ACC112 (cell line): ENCODE measurements at regions not wholly inside any gene's neighbourhood (a gene's known extent, or its start where the extent isn't known, plus 50 kb on each side); places are given as distances from the start of the nearest gene placed in this dataset.

ENCODE experiments used
- H2AFZ ChIP-seq: fragments of 200-600 bp; sonication (generic); one replicate; pipeline ENCODE4 v1.6.0; 2017; ENCODE audit warnings: antibody characterized with exemption, low read length; ENCODE audit not compliant: unreplicated experiment
- H3K27ac ChIP-seq: fragments of 200-600 bp; sonication (generic); 2 replicates; pipeline ENCODE4 v1.5.1; 2014; ENCODE audit warnings: low read depth, mild to moderate bottlenecking, antibody characterized with exemption, low read length, moderate library complexity
- H3K27me3 ChIP-seq: fragments of 200-600 bp; sonication (generic); 2 replicates; pipeline ENCODE4 v1.6.1; 2014; ENCODE audit warnings: mild to moderate bottlenecking, antibody characterized with exemption, low read length, moderate library complexity, mixed read lengths; ENCODE audit not compliant: insufficient read depth
- H3K36me3 ChIP-seq: fragments of 200-600 bp; sonication (generic); 2 replicates; pipeline ENCODE4 v1.6.1; 2016; ENCODE audit warnings: mild to moderate bottlenecking, antibody characterized with exemption, low read length, moderate library complexity, mixed read lengths; ENCODE audit not compliant: insufficient read depth
- H3K4me1 ChIP-seq: fragments of 200-600 bp; sonication (generic); one replicate; pipeline ENCODE4 v1.6.1; 2016; ENCODE audit warnings: low read length, mixed read lengths; ENCODE audit not compliant: insufficient read depth, unreplicated experiment, control insufficient read depth
- H3K4me3 ChIP-seq: fragments of 200-600 bp; sonication (generic); 2 replicates; pipeline ENCODE4 v1.5.1; 2014; ENCODE audit warnings: mild to moderate bottlenecking, low read depth, low read length
- H3K79me2 ChIP-seq: fragments of 200-600 bp; sonication (generic); one replicate; pipeline ENCODE4 v1.6.0; 2016; ENCODE audit warnings: low read length; ENCODE audit not compliant: control insufficient read depth, unreplicated experiment, insufficient read depth

DNA sequence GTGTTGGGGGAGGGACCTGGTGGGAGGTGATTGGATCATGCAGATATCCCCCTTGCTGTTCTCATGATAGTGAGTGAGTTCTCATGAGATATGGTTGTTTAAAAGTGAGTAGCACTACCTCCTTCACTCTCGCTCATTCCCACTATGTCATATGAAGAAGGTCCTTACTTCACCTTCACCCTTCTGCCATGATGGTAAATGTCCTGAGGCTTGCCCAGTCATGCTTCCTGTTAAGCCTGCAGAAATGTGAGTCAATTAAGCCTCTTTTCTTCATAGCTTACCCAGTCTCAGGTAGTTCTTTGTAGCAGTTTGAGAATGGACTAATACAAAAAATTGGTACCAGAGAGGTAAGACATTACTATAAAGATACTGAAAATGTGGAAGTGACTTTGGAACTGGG lies 425.9 kb downstream of the HTR1B start:
- no peaks in the 10 kb centered on the region for H3K27me3 ChIP-seq

GRCh38 chr6:77036400-77036799 lies 426.9 kb downstream of the HTR1B start:
- no peak overlapping the region for H3K4me3 ChIP-seq
- no peaks in the 10 kb centered on the region for H3K36me3 ChIP-seq
- H3K79me2 ChIP-seq, result no peaks in the 10 kb centered on the region
- H3K27ac ChIP-seq, result no peak overlapping the region
- H3K27me3 ChIP-seq, result no peaks in the 10 kb centered on the region
- no peak overlapping the region for H2AFZ ChIP-seq
- H3K4me1 ChIP-seq, result peaks cover 23% of the 10 kb centered on the region

More for the DNA sequence above, 425.9 kb downstream of the HTR1B start:
- peaks cover 23% of the 10 kb centered on the region for H3K4me1 ChIP-seq
- no peaks in the 10 kb centered on the region for H3K79me2 ChIP-seq
- H3K36me3 ChIP-seq, result no peaks in the 10 kb centered on the region
- H3K27ac ChIP-seq, result no peak overlapping the region
- no peak overlapping the region for H3K4me3 ChIP-seq
- H2AFZ ChIP-seq, result no peak overlapping the region

DNA sequence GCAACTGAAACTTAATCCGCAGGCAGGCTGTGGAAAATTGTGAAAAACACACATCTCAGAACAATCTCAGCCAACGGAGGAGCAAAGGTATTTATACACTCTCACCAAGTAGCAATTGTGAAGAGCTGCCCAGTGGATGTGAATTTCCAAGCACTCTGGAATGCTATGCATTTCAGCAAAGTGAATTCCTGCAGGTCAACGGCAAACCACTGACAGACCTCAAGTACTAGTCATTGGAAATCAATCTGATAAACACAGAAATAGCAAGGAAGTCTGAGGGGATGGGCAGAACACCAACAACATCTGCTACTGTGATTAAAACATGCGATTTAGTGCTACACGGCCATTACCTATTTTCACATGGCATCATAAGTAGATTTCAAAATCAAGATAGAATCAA lies 429.1 kb downstream of the HTR1B start:
- peak overlapping the region; percentile 20 for H2AFZ ChIP-seq
- H3K36me3 ChIP-seq, result no peaks in the 10 kb centered on the region
- peaks cover 17% of the 10 kb centered on the region for H3K4me1 ChIP-seq
- peak overlapping the region; percentile 49 for H3K27ac ChIP-seq
- H3K4me3 ChIP-seq, result peak overlapping the region; percentile 43
- no peaks in the 10 kb centered on the region for H3K79me2 ChIP-seq
- no peaks in the 10 kb centered on the region for H3K27me3 ChIP-seq

DNA sequence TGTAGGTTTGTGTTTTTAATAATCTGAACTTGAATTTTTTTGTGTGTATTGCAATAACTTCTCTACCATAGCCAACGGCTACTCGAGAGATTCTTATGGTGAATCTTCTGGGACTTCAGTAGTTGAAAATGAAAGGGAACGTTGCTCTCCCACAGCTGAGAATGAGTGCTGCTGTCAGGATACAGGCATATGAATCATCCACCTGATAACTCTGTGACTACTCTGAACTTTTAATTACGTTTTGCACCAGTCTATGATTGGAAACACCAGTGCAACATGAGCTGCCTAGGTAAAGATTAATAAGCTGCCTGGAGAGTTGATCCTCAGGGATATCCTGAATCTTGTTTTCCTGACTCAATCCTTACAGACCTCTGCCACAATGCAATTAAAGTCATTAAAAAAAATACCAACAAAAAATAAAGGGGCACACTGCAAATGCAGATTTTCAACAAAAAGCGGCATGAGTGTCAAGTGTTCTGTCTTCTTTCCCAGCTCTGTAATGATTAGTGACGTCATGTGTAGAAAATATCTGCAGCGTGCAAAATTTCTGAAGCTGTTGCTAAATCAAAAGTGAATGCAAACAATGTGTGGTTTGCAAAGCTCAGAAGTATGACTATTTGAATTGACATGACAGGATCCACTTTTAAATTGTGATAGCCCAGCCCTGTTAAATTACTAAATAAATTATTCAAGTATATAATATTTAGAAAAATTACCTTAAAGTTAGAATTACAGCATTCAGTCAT lies 432.2 kb downstream of the HTR1B start:
- no peaks in the 10 kb centered on the region for H3K27me3 ChIP-seq
- no peak overlapping the region for H2AFZ ChIP-seq
- H3K4me3 ChIP-seq, result no peak overlapping the region; the same call in 1 of the 2 replicates
- peaks cover 11% of the 10 kb centered on the region for H3K4me1 ChIP-seq
- no peak overlapping the region for H3K27ac ChIP-seq
- no peaks in the 10 kb centered on the region for H3K79me2 ChIP-seq
- H3K36me3 ChIP-seq, result no peaks in the 10 kb centered on the region

- H3K4me1 ChIP-seq, result peaks cover 11% of the 10 kb centered on the region
- H3K4me3 ChIP-seq, result peak overlapping the region; percentile 22
- no peak overlapping the region for H3K27ac ChIP-seq
- H3K36me3 ChIP-seq, result no peaks in the 10 kb centered on the region
- H3K79me2 ChIP-seq, result no peaks in the 10 kb centered on the region
- H2AFZ ChIP-seq, result peak overlapping the region; percentile 27
- H3K27me3 ChIP-seq, result no peaks in the 10 kb centered on the region
Measured at GRCh38 chr6:77026341-77026740, 436.9 kb downstream of the HTR1B start.

- no peak overlapping the region for H3K27ac ChIP-seq
- H3K79me2 ChIP-seq, result no peaks in the 10 kb centered on the region
- peaks cover 7% of the 10 kb centered on the region for H3K4me1 ChIP-seq
- H2AFZ ChIP-seq, result peak overlapping the region; percentile 27
- no peaks in the 10 kb centered on the region for H3K36me3 ChIP-seq
- peak overlapping the region; percentile 9; the same call in 1 of the 2 replicates for H3K4me3 ChIP-seq
- no peaks in the 10 kb centered on the region for H3K27me3 ChIP-seq
Measured at GRCh38 chr6:77025736-77026223, 437.5 kb downstream of the HTR1B start.

GRCh38 chr6:77021778-77022177 lies 441.5 kb downstream of the HTR1B start:
- Histone ChIP-seq H3K36me3 (no peaks in the 10 kb centered on the region), H3K4me3 (no peak overlapping the region), H3K27ac (no peak overlapping the region), H2AFZ (peak overlapping the region; percentile 44), H3K79me2 (no peaks in the 10 kb centered on the region), H3K4me1 (peaks cover 9% of the 10 kb centered on the region), H3K27me3 (no peaks in the 10 kb centered on the region)

- Histone ChIP-seq H3K4me1 (peaks cover 9% of the 10 kb centered on the region), H3K27ac (no peak overlapping the region), H3K4me3 (no peak overlapping the region), H3K79me2 (no peaks in the 10 kb centered on the region), H3K36me3 (no peaks in the 10 kb centered on the region), H2AFZ (no peak overlapping the region), H3K27me3 (no peaks in the 10 kb centered on the region)
Measured at GRCh38 chr6:77021232-77021631, 442.1 kb downstream of the HTR1B start.

GRCh38 chr6:77019081-77019480 lies 444.2 kb downstream of the HTR1B start:
- Histone ChIP-seq H3K79me2 (no peaks in the 10 kb centered on the region), H3K27me3 (no peaks in the 10 kb centered on the region), H3K36me3 (no peaks in the 10 kb centered on the region), H2AFZ (no peak overlapping the region), H3K27ac (no peak overlapping the region), H3K4me1 (peaks cover 9% of the 10 kb centered on the region), H3K4me3 (no peak overlapping the region)

GRCh38 chr6:77017537-77017936 lies 445.8 kb downstream of the HTR1B start:
- Histone ChIP-seq H3K4me3 (no peak overlapping the region), H3K79me2 (no peaks in the 10 kb centered on the region), H3K4me1 (peaks cover 9% of the 10 kb centered on the region), H3K27me3 (no peaks in the 10 kb centered on the region), H3K27ac (no peak overlapping the region), H2AFZ (no peak overlapping the region), H3K36me3 (no peaks in the 10 kb centered on the region)

DNA sequence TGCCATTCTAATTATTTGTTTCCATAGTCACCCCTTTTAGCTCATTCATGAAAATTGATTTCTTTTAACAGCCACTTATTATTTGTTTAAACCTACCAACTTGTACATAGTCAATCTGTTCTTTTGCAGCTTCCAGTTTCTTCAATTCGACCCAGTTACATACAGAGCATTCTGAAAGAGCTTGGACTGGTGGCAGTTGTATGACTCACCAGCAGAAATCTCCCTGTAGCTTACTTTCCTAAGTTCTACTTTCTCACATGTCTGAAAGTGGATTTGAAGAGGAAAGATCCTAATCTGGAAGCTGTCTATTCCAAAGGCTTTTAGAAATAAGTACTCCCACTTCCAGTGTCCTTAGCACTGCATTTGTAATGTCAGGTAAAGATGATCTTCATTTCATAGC lies 447.9 kb downstream of the HTR1B start:
- Histone ChIP-seq H2AFZ (no peak overlapping the region), H3K27ac (no peak overlapping the region), H3K4me3 (no peak overlapping the region), H3K27me3 (no peaks in the 10 kb centered on the region), H3K36me3 (no peaks in the 10 kb centered on the region), H3K4me1 (peaks cover 3% of the 10 kb centered on the region), H3K79me2 (no peaks in the 10 kb centered on the region)
